ENCODE measurements at regions not wholly inside any gene's neighbourhood (a gene's known extent, or its start where the extent isn't known, plus 50 kb on each side); places are given as distances from the start of the nearest gene placed in this dataset.

DNA sequence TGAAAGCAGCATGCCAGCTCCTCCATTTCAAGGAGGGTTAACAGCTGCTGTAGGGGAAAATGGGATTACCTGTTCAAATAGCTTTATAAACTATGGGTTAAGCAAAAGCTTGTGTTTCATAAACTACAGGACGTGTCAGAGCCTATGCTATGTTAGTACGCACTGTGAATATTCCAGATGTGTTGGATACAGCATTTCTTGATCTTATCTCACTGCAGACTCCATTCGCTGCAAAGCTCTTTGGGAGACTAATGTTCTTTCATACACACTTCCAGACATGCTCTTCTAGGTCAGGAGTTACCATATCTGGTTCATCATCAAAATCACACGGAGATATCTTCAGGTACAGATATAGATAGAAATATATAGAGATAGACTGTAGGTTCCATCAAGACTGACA lies 281.2 kb upstream of the FAM241A start:
- H3K4me1 Mint-ChIP-seq (ENCODE audit: unreplicated experiment), result peaks cover 2% of the 10 kb centered on the region
- no peak overlapping the region for H3K27ac Mint-ChIP-seq (ENCODE audit: unreplicated experiment)
- H3K36me3 Mint-ChIP-seq (ENCODE audit: low read depth, unreplicated experiment), result no peaks in the 10 kb centered on the region
- H3K27me3 Mint-ChIP-seq (ENCODE audit: unreplicated experiment), result peaks cover 2% of the 10 kb centered on the region
- no peak overlapping the region for H3K4me3 Mint-ChIP-seq (ENCODE audit: unreplicated experiment)
- no peaks in the 10 kb centered on the region for H3K9me3 Mint-ChIP-seq (ENCODE audit: unreplicated experiment)
- no peak for DNase-seq (ENCODE audit: low spot score)
- TF ChIP-seq CTCF (IDR thresholded peaks at IDR 0.05; ENCODE audit: unreplicated experiment), result no peak

DNA sequence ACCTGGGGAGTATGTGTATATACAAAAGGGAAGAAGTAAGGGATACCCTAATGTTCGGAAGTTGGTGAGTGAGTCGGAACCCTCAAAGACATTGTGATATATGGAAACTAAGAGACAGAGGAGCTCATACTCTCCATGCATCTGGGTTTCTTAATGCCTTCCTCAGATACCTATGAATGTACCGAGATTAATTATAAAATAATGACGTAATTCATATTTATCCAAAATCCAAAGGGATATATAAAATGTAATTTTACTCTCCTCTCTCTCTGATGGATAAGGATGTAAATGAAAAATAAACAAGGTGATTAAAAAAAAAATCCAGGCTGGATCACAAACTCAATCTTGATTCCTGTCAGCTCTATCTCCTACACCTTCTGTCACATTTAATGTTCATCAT lies 275.9 kb upstream of the FAM241A start:
- Mint-ChIP-seq H3K36me3 (ENCODE audit: low read depth, unreplicated experiment) (no peaks in the 10 kb centered on the region), H3K4me3 (ENCODE audit: unreplicated experiment) (no peak overlapping the region), H3K27ac (ENCODE audit: unreplicated experiment) (no peak overlapping the region), H3K27me3 (ENCODE audit: unreplicated experiment) (peaks cover 2% of the 10 kb centered on the region), H3K4me1 (ENCODE audit: unreplicated experiment) (peaks cover 2% of the 10 kb centered on the region), H3K9me3 (ENCODE audit: unreplicated experiment) (no peaks in the 10 kb centered on the region)
- TF ChIP-seq CTCF (IDR thresholded peaks at IDR 0.05; ENCODE audit: unreplicated experiment), result no peak
- DNase-seq (ENCODE audit: low spot score), result no peak

DNA sequence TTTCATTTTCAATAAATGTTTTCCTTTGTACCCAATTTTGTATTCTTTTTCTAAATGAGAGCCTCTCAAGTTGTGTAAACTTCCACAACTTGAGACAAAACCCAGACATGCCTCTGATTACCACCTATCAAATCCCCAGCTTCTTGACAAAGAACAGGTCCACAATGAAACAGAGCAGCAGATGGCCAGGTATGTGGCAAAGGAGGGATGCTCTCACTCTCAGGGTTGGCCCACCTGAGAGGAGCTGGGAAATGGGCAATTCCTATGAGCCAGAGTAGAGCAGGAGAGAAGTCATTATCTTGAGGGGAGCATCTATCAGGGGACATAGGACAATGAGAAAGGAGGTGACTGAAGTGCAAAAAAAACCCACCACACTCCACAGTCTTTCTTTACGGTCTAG lies 273.5 kb upstream of the FAM241A start:
- no peaks in the 10 kb centered on the region for H3K36me3 Mint-ChIP-seq (ENCODE audit: low read depth, unreplicated experiment)
- DNase-seq (ENCODE audit: low spot score), result no peak
- H3K4me3 Mint-ChIP-seq (ENCODE audit: unreplicated experiment), result no peak overlapping the region
- TF ChIP-seq CTCF (IDR thresholded peaks at IDR 0.05; ENCODE audit: unreplicated experiment), result no peak
- peaks cover 2% of the 10 kb centered on the region for H3K4me1 Mint-ChIP-seq (ENCODE audit: unreplicated experiment)
- H3K27me3 Mint-ChIP-seq (ENCODE audit: unreplicated experiment), result no peaks in the 10 kb centered on the region
- no peaks in the 10 kb centered on the region for H3K9me3 Mint-ChIP-seq (ENCODE audit: unreplicated experiment)
- H3K27ac Mint-ChIP-seq (ENCODE audit: unreplicated experiment), result no peak overlapping the region

DNA sequence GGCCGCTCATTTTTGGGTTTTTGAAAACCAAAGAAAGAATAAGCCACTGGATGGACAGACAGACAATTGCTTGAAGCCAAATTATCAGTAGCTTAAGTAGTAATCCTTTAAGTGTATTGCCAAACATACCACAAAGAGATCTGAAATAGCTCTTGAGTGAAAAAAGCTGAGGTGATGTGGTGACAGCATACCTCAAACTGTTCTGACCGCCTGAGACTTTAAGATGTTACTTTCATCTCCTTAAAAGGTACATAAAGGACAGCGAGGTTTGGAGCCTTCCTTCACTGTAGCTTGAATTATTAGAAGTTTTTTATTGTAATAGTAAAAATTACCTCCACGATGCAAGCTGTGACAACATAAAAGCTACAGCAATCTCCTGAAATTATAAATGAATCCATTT lies 271.5 kb upstream of the FAM241A start:
- Mint-ChIP-seq H3K9me3 (ENCODE audit: unreplicated experiment) (no peaks in the 10 kb centered on the region), H3K4me3 (ENCODE audit: unreplicated experiment) (no peak overlapping the region), H3K4me1 (ENCODE audit: unreplicated experiment) (no peaks in the 10 kb centered on the region), H3K27ac (ENCODE audit: unreplicated experiment) (no peak overlapping the region), H3K27me3 (ENCODE audit: unreplicated experiment) (no peaks in the 10 kb centered on the region), H3K36me3 (ENCODE audit: low read depth, unreplicated experiment) (no peaks in the 10 kb centered on the region)
- no peak for DNase-seq (ENCODE audit: low spot score)
- no peak for TF ChIP-seq CTCF (IDR thresholded peaks at IDR 0.05; ENCODE audit: unreplicated experiment)

DNA sequence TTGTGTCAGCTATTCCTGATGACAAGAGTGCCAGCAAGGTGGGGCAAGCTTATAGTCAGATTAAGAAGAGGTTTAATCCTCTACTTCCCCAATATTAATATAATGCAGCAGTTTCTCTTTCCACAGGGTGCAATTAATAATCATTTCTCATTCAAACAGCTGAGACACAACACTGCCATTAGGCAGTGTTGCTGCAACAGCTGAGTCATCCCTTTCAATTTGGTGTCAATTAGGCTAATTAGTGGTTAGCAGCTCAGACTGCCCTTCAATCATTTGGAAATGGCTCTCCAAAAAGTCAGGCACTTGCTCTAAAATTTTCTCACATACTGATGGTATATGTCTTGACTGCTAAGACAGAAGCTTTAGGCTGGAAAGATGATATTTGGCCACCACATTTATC lies 265.7 kb upstream of the FAM241A start:
- no peaks in the 10 kb centered on the region for H3K36me3 Mint-ChIP-seq (ENCODE audit: low read depth, unreplicated experiment)
- H3K9me3 Mint-ChIP-seq (ENCODE audit: unreplicated experiment), result no peaks in the 10 kb centered on the region
- H3K27me3 Mint-ChIP-seq (ENCODE audit: unreplicated experiment), result no peaks in the 10 kb centered on the region
- H3K27ac Mint-ChIP-seq (ENCODE audit: unreplicated experiment), result no peak overlapping the region
- DNase-seq (ENCODE audit: low spot score), result no peak
- TF ChIP-seq CTCF (IDR thresholded peaks at IDR 0.05; ENCODE audit: unreplicated experiment), result no peak
- H3K4me1 Mint-ChIP-seq (ENCODE audit: unreplicated experiment), result no peaks in the 10 kb centered on the region
- H3K4me3 Mint-ChIP-seq (ENCODE audit: unreplicated experiment), result no peak overlapping the region
